Kidney epithelial cell (primary cell): ENCODE measurements at regions not wholly inside any gene's neighbourhood (a gene's known extent, or its start where the extent isn't known, plus 50 kb on each side); places are given as distances from the start of the nearest gene placed in this dataset.

Source experiments
- DNase-seq: peaks from one replicate; pipeline ENCODE4 v3.0.0-alpha.2; 2010; ENCODE audit warnings: low read depth
- H3K27me3 ChIP-seq: 2 replicates; pipeline ENCODE4 v1.6.0; 2011; ENCODE audit warnings: low read length; ENCODE audit not compliant: control insufficient read depth, insufficient read depth
- H3K36me3 ChIP-seq: 2 replicates; pipeline ENCODE4 v1.5.1; 2011; ENCODE audit warnings: low read length; ENCODE audit not compliant: control insufficient read depth, insufficient read depth
- H3K4me3 ChIP-seq: 2 replicates; pipeline ENCODE4 v1.5.1; 2011; ENCODE audit warnings: low read depth, mild to moderate bottlenecking, control low read depth, low read length
- CTCF ChIP-seq: IDR thresholded peaks from 2 replicates; pipeline ENCODE4 v1.5.1; 2011; ENCODE audit warnings: mild to moderate bottlenecking, moderate library complexity, low read length, control low read depth, inconsistent platforms; ENCODE audit not compliant: insufficient read depth, poor library complexity, severe bottlenecking

GRCh38 chr9:742914-743589 lies 98.4 kb upstream of the DMRT1 start:
- no peak for DNase-seq
- no peak overlapping the region for H3K4me3 ChIP-seq
- peaks cover 5% of the 10 kb centered on the region for H3K36me3 ChIP-seq
- no peaks in the 10 kb centered on the region for H3K27me3 ChIP-seq
- TF ChIP-seq CTCF = no peak

GRCh38 chr9:744046-744712 lies 97.3 kb upstream of the DMRT1 start:
- Histone ChIP-seq H3K36me3 (peaks cover 5% of the 10 kb centered on the region), H3K27me3 (no peaks in the 10 kb centered on the region), H3K4me3 (no peak overlapping the region)
- no peak for DNase-seq
- TF ChIP-seq CTCF = no peak

- Histone ChIP-seq H3K36me3 (peaks cover 5% of the 10 kb centered on the region), H3K4me3 (no peak overlapping the region), H3K27me3 (no peaks in the 10 kb centered on the region)
- no peak for TF ChIP-seq CTCF
- DNase-seq = no peak
Measured at GRCh38 chr9:744790-745484, 96.6 kb upstream of the DMRT1 start.

GRCh38 chr9:745761-746380 lies 95.6 kb upstream of the DMRT1 start:
- Histone ChIP-seq H3K4me3 (no peak overlapping the region), H3K27me3 (no peaks in the 10 kb centered on the region), H3K36me3 (peaks cover 3% of the 10 kb centered on the region)
- TF ChIP-seq CTCF = no peak
- DNase-seq = no peak

DNA sequence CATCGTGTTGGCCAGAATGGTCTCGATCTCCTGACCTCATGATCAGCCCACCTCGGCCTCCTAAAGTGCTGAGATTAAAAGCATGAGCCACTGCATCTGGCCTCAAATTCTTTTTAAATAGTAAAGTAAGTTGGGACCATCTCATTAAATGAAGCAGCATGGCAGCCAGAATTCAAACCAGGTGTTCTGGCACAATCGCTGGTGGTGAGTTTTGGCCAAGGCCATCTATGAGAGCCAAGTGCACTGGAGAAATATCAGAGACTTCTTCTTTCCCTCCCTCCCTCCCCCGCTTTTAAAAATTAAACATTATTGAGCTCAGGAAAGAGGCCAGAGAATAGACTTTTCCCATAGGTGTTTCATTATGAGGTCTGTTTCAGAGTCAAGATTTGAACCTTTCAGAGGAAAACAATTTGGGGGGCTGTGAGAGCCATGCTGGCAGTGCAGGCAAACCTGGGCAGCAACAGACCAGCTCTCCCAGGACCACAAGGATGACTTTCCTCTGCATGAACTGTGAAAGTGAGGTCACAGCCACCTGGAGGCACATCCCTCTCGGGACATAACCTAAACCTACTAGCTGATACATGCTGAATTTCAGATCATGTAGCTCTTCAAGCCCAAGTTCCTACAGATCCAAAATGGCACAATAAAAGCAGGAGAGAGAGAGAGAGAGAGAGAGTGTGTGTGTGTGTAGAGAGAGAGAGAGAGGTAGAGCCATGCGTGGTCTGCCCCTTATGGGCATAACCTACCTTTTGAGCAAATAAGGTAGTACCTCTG lies 94.6 kb upstream of the DMRT1 start:
- no peak for TF ChIP-seq CTCF
- Histone ChIP-seq H3K36me3 (peaks cover 2% of the 10 kb centered on the region), H3K4me3 (no peak overlapping the region), H3K27me3 (no peaks in the 10 kb centered on the region)
- no peak for DNase-seq
